H9 (cell line): ENCODE measurements at regions not wholly inside any gene's neighbourhood (a gene's known extent, or its start where the extent isn't known, plus 50 kb on each side); places are given as distances from the start of the nearest gene placed in this dataset.

ENCODE experiments used
- DNase-seq: peaks from one replicate; pipeline ENCODE4 v3.0.0-alpha.2; 2017
- H2AFZ ChIP-seq: one replicate; pipeline ENCODE4 v1.6.1; 2013; ENCODE audit warnings: mild to moderate bottlenecking, low read length, control low read depth, moderate library complexity
- H2AK5ac ChIP-seq: 2 replicates; pipeline ENCODE4 v1.6.1; 2013; ENCODE audit warnings: low read length, control low read depth, mixed read lengths; ENCODE audit not compliant: insufficient read length
- H2BK120ac ChIP-seq: one replicate; pipeline ENCODE4 v1.6.1; 2013; ENCODE audit warnings: low read depth, mild to moderate bottlenecking, low read length, control low read depth, inconsistent platforms; ENCODE audit not compliant: poor library complexity, severe bottlenecking
- H2BK12ac ChIP-seq: 2 replicates; pipeline ENCODE4 v1.6.1; 2013; ENCODE audit warnings: low read length, control low read depth, mixed read lengths, low read depth; ENCODE audit not compliant: insufficient read length
- H2BK15ac ChIP-seq: 2 replicates; pipeline ENCODE4 v1.6.1; 2013; ENCODE audit warnings: low read depth, low read length, control low read depth
- H2BK20ac ChIP-seq: one replicate; pipeline ENCODE4 v1.6.1; 2013; ENCODE audit warnings: low read depth, mild to moderate bottlenecking, low read length, control low read depth, inconsistent platforms; ENCODE audit not compliant: poor library complexity, severe bottlenecking
- H2BK5ac ChIP-seq: 2 replicates; pipeline ENCODE4 v1.6.1; 2013; ENCODE audit warnings: low read length, control low read depth, mixed read lengths; ENCODE audit not compliant: insufficient read length
- H3K14ac ChIP-seq: 2 replicates; pipeline ENCODE4 v1.6.1; 2013; ENCODE audit warnings: low read length, control low read depth; ENCODE audit not compliant: insufficient read depth
- H3K18ac ChIP-seq: 2 replicates; pipeline ENCODE4 v1.6.1; 2013; ENCODE audit warnings: low read depth, mild to moderate bottlenecking, mixed read lengths, low read length, control low read depth; ENCODE audit not compliant: insufficient read length
- H3K23ac ChIP-seq: 2 replicates; pipeline ENCODE4 v1.6.1; 2013; ENCODE audit warnings: low read length, control low read depth, mixed read lengths, low read depth; ENCODE audit not compliant: insufficient read length
- H3K23me2 ChIP-seq: 2 replicates; pipeline ENCODE4 v1.6.1; 2013; ENCODE audit warnings: low read depth, mild to moderate bottlenecking, mixed read lengths, low read length, control low read depth; ENCODE audit not compliant: insufficient read length, poor library complexity, severe bottlenecking
- H3K27ac ChIP-seq: 2 replicates; pipeline ENCODE4 v1.5.1; 2013; ENCODE audit warnings: low read length, control low read depth, mixed read lengths, low read depth; ENCODE audit not compliant: insufficient read length
- H3K27me3 ChIP-seq: 2 replicates; pipeline ENCODE4 v1.6.1; 2013; ENCODE audit warnings: low read length, control low read depth, inconsistent platforms; ENCODE audit not compliant: insufficient read depth
- H3K4ac ChIP-seq: 2 replicates; pipeline ENCODE4 v1.6.1; 2013; ENCODE audit warnings: low read depth, mild to moderate bottlenecking, control low read depth, inconsistent platforms, low read length, moderate library complexity
- H3K4me1 ChIP-seq: 2 replicates; pipeline ENCODE4 v1.6.1; 2013; ENCODE audit warnings: low read length, control low read depth, inconsistent platforms; ENCODE audit not compliant: insufficient read depth
- H3K4me2 ChIP-seq: 2 replicates; pipeline ENCODE4 v1.6.1; 2013; ENCODE audit warnings: low read length, control low read depth, mixed read lengths; ENCODE audit not compliant: insufficient read length, insufficient read depth
- H3K56ac ChIP-seq: 2 replicates; pipeline ENCODE4 v1.6.1; 2013; ENCODE audit warnings: low read depth, mild to moderate bottlenecking, mixed read lengths, low read length, control low read depth; ENCODE audit not compliant: insufficient read length
- H3K79me1 ChIP-seq: 2 replicates; pipeline ENCODE4 v1.6.1; 2013; ENCODE audit warnings: low read depth, mild to moderate bottlenecking, moderate library complexity, low read length, control low read depth, inconsistent platforms; ENCODE audit not compliant: insufficient read depth, poor library complexity, severe bottlenecking
- H3K79me2 ChIP-seq: 2 replicates; pipeline ENCODE4 v1.6.1; 2013; ENCODE audit warnings: low read length, control low read depth, inconsistent platforms; ENCODE audit not compliant: insufficient read depth
- H3K9ac ChIP-seq: 2 replicates; pipeline ENCODE4 v1.6.1; 2013; ENCODE audit warnings: low read length, control low read depth, mixed read lengths; ENCODE audit not compliant: insufficient read length; ENCODE audit errors: extremely low read depth
- H3K9me3 ChIP-seq: one replicate; pipeline ENCODE4 v1.6.1; 2013; ENCODE audit warnings: low read depth, low read length, inconsistent platforms; ENCODE audit not compliant: control insufficient read depth
- H3T11ph ChIP-seq: one replicate; pipeline ENCODE4 v1.6.1; 2013; ENCODE audit warnings: mild to moderate bottlenecking, low read length, control low read depth, inconsistent platforms
- H4K20me1 ChIP-seq: one replicate; pipeline ENCODE4 v1.6.1; 2013; ENCODE audit not compliant: control insufficient read depth, insufficient read length, insufficient read depth
- H4K5ac ChIP-seq: 2 replicates; pipeline ENCODE4 v1.6.1; 2013; ENCODE audit warnings: low read depth, mild to moderate bottlenecking, mixed read lengths, low read length, control low read depth; ENCODE audit not compliant: insufficient read length
- H4K8ac ChIP-seq: replicated peaks from 2 replicates; pipeline ENCODE4 v1.6.1; 2013; ENCODE audit warnings: low read length, control low read depth, mixed read lengths, low read depth; ENCODE audit not compliant: insufficient read length
- H4K91ac ChIP-seq: 2 replicates; pipeline ENCODE4 v1.6.1; 2013; ENCODE audit warnings: low read depth, mild to moderate bottlenecking, moderate library complexity, mixed read lengths, low read length, control low read depth; ENCODE audit not compliant: insufficient read length
- H3K27ac Mint-ChIP-seq, 3 experiments: 2 replicates in 2 of 3; 3 replicates in 1 of 3; pipeline ENCODE4 v1.8.0; 2020 to 2021; ENCODE audit warnings: mixed read lengths in 3 of 3, mild to moderate bottlenecking in 1 of 3, moderate library complexity in 1 of 3
- H3K27me3 Mint-ChIP-seq: 2 replicates; pipeline ENCODE4 v1.8.0; 2021; ENCODE audit warnings: low read depth, mild to moderate bottlenecking, moderate library complexity, mixed read lengths
- H3K36me3 Mint-ChIP-seq, 3 experiments: 2 replicates in 2 of 3; 3 replicates in 1 of 3; pipeline ENCODE4 v1.8.0; 2020 to 2021; ENCODE audit warnings: low read depth in 3 of 3, mixed read lengths in 3 of 3; ENCODE audit not compliant: insufficient read depth in 1 of 3
- H3K4me1 Mint-ChIP-seq, 2 experiments: 2 replicates each; pipeline ENCODE4 v1.8.0; 2020; ENCODE audit warnings: mixed read lengths in 2 of 2
- H3K4me3 Mint-ChIP-seq, 2 experiments: 2 replicates in 1 of 2; 3 replicates in 1 of 2; pipeline ENCODE4 v1.8.0; 2020 to 2021; ENCODE audit warnings: mild to moderate bottlenecking in 2 of 2, mixed read lengths in 2 of 2, moderate library complexity in 1 of 2
- H3K9me3 Mint-ChIP-seq, 2 experiments: 2 replicates in 1 of 2; 3 replicates in 1 of 2; pipeline ENCODE4 v1.8.0; 2020; ENCODE audit warnings: mild to moderate bottlenecking in 2 of 2, mixed read lengths in 2 of 2, moderate library complexity in 1 of 2
- CTCF ChIP-seq: fragments of 200-600 bp; sonication (generic); conservative IDR thresholded peaks from 3 replicates; pipeline ENCODE4 v1.8.0; 2021; ENCODE audit warnings: antibody characterized with exemption, mild to moderate bottlenecking
- WGBS: extraction: QIAGEN DNeasy Blood & Tissue Kit; methylation state at CpG from one replicate; pipeline ENCODE4 v1.1.7; 2013; ENCODE audit warnings: missing lambda C conversion rate, low lambda C conversion rate, mixed read lengths; ENCODE audit not compliant: insufficient read length; ENCODE audit errors: extremely low coverage; 5-methylcytosine and 5-hydroxymethylcytosine counted together

DNA sequence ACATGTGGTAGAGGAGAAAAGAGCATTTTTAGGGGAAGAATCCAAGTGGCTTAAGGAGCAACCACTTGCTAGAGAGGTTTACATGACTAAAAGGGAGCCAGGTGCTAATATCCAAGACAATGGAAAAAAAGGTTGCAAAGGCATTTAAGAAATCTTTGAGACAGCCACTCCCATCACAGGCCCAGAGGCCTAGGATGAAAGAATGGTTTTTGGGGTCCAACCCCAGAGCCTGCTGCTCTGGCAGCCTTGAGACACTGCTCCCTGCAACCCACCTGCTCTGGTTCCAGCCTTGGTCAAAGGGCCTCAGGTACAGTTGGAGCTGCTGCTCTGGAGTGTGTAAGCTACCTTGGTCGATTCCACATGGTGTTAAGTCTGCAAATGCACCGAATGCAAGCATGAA is 84.1 kb upstream of the FREM3 start:
- WGBS: no CpG with 5 or more reads among the region's 2 CpGs
- no peak overlapping the region for H3K27ac Mint-ChIP-seq
- no peak overlapping the region for H4K91ac ChIP-seq

More for the DNA sequence above, 84.1 kb upstream of the FREM3 start:
- Histone ChIP-seq H2AK5ac (no peak overlapping the region), H2AFZ (no peak overlapping the region), H2BK12ac (no peak overlapping the region), H3K23me2 (no peaks in the 10 kb centered on the region), H2BK20ac (no peak overlapping the region), H3K56ac (no peak overlapping the region), H2BK5ac (no peak overlapping the region), H3K9ac (no peak overlapping the region), H3K4ac (no peak overlapping the region), H3K4me1 (no peaks in the 10 kb centered on the region), H2BK15ac (no peak overlapping the region), H4K5ac (no peak overlapping the region), H4K8ac (no peak overlapping the region), H3K18ac (no peak overlapping the region), H3K27ac (no peak overlapping the region), H3K79me2 (no peaks in the 10 kb centered on the region), H3K23ac (no peak overlapping the region), H3K9me3 (peaks cover 10% of the 10 kb centered on the region), H3K14ac (no peak overlapping the region), H3K27me3 (no peaks in the 10 kb centered on the region), H4K20me1 (no peaks in the 10 kb centered on the region), H3K79me1 (no peaks in the 10 kb centered on the region), H3K4me2 (no peak overlapping the region), H2BK120ac (no peak overlapping the region), H3T11ph (no peak overlapping the region)
- no peak for TF ChIP-seq CTCF
- peaks cover 14 to 19% of the 10 kb centered on the region in 2 experiments for H3K9me3 Mint-ChIP-seq
- peaks cover 4 to 16% (median 6%) of the 10 kb centered on the region in 3 experiments; a peak in 4 of 7 replicates for H3K36me3 Mint-ChIP-seq
- H3K4me1 Mint-ChIP-seq: no peaks in the 10 kb centered on the region
- no peak for DNase-seq
- H3K27me3 Mint-ChIP-seq: no peaks in the 10 kb centered on the region
- no peak overlapping the region for H3K4me3 Mint-ChIP-seq
